ENCODE measurements at regions not wholly inside any gene's neighbourhood (a gene's known extent, or its start where the extent isn't known, plus 50 kb on each side); places are given as distances from the start of the nearest gene placed in this dataset.

DNA sequence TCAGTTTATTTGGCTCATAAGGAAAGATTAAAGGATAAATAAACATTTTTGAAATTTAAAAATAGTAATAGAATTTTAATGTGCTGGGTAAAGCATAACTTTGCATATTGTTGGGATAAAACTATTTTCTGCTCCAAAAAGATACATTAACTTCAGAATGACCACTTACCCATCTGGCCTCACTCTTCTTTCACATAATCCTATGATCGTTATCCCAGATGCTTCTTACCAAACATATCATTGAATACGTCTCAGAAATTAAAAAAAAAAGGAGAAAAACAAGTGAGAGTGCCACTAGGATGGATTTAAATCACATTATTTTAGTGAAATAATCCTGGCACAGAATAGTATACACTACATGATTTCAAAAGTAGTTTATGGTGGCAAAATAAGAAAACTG is 677.5 kb upstream of the ZWINT start:
- TF ChIP-seq, protein P1, sequence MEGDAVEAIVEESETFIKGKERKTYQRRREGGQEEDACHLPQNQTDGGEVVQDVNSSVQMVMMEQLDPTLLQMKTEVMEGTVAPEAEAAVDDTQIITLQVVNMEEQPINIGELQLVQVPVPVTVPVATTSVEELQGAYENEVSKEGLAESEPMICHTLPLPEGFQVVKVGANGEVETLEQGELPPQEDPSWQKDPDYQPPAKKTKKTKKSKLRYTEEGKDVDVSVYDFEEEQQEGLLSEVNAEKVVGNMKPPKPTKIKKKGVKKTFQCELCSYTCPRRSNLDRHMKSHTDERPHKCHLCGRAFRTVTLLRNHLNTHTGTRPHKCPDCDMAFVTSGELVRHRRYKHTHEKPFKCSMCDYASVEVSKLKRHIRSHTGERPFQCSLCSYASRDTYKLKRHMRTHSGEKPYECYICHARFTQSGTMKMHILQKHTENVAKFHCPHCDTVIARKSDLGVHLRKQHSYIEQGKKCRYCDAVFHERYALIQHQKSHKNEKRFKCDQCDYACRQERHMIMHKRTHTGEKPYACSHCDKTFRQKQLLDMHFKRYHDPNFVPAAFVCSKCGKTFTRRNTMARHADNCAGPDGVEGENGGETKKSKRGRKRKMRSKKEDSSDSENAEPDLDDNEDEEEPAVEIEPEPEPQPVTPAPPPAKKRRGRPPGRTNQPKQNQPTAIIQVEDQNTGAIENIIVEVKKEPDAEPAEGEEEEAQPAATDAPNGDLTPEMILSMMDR (conservative IDR thresholded peaks at IDR 0.05; ENCODE audit: low read length): no peak
- TF ChIP-seq EZH2phosphoT487 (IDR thresholded peaks at IDR 0.05; ENCODE audit: borderline replicate concordance, low read depth, low read length): no peak
